Fibroblast of the aortic adventitia (primary cell): ENCODE measurements at regions not wholly inside any gene's neighbourhood (a gene's known extent, or its start where the extent isn't known, plus 50 kb on each side); places are given as distances from the start of the nearest gene placed in this dataset.
A peak's percentile ranks its signal among the peaks of the same experiment; 100 is the strongest.

Experiments used
- DNase-seq: peaks from one replicate; pipeline ENCODE4 v3.0.0-alpha.2; 2010; ENCODE audit warnings: low read depth
- H3K4me3 ChIP-seq: 2 replicates; pipeline ENCODE4 v1.5.1; 2011; ENCODE audit warnings: low read depth, mild to moderate bottlenecking, control low read depth, low read length, moderate library complexity
- TF ChIP-seq, protein P1 (sequence below): IDR thresholded peaks from 2 replicates; pipeline ENCODE4 v1.5.1; 2011; ENCODE audit warnings: mild to moderate bottlenecking, low read length, control low read depth, inconsistent platforms; ENCODE audit not compliant: insufficient read depth

DNA sequence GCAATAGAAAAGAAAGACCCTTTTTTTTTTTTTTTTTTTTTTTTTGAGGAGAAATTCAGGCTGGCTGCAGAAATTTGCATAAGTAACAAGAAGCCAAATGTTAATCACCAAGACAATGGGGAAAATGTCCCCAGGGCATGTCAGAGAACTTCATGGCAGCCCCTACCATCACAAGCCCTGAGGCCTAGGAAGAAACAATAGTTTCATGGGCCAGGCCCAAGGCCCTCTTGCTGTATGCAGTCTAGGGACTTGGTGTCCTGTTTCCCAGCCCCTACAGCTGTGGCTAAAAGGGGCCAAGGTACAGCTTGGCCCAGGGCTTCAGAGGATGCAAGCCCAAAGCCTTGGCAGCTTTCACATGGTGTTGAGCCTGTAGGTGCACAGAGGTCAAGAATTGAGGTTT is 88.4 kb upstream of the TPP2 start:
- H3K4me3 ChIP-seq, result no peak overlapping the region
- no peak for DNase-seq
- TF ChIP-seq, protein P1, sequence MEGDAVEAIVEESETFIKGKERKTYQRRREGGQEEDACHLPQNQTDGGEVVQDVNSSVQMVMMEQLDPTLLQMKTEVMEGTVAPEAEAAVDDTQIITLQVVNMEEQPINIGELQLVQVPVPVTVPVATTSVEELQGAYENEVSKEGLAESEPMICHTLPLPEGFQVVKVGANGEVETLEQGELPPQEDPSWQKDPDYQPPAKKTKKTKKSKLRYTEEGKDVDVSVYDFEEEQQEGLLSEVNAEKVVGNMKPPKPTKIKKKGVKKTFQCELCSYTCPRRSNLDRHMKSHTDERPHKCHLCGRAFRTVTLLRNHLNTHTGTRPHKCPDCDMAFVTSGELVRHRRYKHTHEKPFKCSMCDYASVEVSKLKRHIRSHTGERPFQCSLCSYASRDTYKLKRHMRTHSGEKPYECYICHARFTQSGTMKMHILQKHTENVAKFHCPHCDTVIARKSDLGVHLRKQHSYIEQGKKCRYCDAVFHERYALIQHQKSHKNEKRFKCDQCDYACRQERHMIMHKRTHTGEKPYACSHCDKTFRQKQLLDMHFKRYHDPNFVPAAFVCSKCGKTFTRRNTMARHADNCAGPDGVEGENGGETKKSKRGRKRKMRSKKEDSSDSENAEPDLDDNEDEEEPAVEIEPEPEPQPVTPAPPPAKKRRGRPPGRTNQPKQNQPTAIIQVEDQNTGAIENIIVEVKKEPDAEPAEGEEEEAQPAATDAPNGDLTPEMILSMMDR, result no peak

DNA sequence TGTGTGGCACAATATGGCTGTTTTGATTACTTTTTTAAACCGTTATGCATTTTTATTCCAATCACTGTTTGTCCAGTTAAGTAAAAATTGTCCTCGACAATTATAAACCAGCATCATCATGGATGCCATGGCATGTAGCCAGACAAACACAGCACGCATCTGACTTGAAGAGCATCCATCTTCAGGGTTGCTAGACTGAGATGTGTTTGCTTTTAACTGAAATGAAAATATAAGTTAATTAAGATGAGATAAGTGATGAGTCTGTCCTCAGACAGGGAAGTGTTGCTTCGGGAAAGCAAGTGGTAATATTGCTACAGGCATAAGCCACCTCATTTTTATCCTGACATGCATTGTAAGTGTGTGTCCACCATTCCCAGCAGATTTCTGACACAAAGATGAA is 92.8 kb upstream of the TPP2 start:
- TF ChIP-seq, protein P1, result no peak
- DNase-seq, result no peak
- H3K4me3 ChIP-seq, result no peak overlapping the region

DNA sequence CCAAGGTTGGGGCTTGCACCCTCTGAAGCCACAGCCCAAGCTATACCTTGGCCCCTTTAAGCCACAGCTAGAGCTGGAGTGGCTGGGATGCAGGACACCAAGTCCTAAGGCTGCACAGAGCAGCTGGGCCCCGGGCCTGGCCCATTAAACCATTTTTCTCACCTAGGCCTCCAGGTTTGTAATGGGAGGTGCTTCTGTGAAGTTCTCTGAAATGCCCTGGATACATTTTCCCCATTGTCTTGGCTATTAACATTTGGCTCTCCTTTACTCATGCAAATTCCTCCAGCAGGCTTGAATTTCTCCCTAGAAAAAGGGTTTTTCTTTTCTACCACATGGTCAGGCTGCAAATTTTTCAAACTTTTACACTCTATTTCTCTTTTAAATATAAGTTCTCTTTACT is 93.8 kb upstream of the FGF14 start:
- no peak for DNase-seq
- TF ChIP-seq, protein P1, result no peak
- no peak overlapping the region for H3K4me3 ChIP-seq

DNA sequence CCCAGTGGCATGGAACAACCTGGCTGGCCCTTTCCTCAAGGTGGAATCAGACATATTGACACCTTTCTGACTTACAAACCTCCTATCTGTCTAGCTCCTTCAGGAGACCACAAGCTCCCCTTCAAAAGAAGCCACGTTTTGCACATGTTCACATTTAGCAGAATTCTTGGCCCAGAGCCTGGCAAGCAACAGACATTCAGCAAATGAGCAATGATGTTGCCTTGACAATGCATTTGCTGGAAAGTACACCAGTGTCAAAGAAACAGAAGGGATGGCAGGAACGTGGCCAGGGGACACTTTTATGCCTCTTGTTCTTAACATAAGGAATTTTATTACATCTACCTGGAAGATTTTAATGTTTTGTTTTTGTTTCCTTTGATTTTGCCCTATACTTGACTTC is 85.5 kb upstream of the FGF14 start:
- TF ChIP-seq, protein P1, result no peak
- H3K4me3 ChIP-seq, result no peak overlapping the region

DNA sequence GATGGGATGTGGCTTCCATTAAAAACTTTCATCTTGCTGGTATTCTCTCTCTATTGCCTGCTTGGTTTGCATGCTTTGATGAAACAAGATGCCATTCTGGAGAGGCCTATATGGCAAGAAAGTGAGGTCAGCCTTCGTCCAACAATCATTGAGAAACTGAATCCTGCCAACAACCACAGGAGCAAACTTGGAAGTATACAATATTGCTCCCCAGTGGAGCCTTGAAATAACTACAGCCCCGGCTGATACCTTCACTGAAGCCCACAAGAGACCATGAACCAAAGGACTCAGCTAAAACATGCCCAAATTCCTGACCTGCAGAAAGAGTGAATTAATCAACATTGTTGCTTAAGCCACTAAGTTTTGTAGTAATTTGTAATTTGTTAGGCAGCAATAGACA is 82.5 kb upstream of the FGF14 start:
- peak; percentile 13 for DNase-seq
- no peak overlapping the region for H3K4me3 ChIP-seq
- TF ChIP-seq, protein P1, result no peak

More for the DNA sequence above, 85.5 kb upstream of the FGF14 start:
- DNase-seq, result no peak

DNA sequence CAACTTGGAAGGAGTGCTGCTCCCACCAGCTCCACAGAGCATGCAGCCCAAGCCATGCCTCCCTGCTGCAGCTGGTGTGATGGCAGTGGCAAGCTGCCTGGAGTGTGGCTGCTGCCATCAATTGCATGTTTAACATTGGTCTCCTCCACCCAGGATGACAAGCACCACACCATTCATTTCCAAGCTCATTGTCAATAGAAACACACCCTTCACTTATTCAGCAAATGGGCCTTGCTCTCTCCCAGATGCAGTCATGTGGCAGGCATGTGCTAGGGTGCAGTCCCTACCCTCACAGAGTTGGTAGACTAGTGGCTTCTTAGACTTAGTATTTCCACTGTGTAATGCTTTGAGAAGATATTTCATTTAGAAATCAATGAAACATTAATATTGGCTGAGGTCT is 70.8 kb upstream of the FGF14 start:
- DNase-seq, result no peak
- TF ChIP-seq, protein P1, result no peak

DNA sequence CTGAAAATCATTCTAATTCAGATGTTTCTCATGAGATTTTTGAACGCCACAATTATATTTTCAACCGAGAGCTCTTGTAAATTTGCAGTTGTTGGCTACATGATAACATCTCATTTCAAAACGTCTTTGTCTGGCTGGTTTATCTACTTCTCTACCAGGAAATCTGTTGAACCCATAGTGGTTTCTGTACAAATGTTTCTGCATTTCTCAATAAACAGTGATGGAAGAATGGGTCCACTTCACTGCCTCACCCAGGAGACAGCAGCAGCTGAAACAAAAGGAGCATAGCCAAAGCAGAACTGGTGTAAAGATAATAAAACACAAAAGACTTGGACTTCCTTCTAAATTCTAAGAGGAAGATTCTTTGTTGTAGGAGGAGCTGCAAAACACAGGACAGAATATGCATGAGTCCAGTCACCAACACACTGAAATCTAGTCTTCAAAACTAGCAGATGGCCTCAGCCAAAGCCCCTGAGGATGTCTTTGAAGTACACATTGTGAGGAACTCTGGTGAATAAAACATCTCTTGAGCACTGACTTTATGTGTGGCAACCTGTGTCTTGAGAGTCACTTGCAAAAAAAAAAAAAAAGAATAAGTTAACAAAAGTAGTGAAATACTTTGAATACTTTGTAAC is 68.6 kb upstream of the FGF14 start:
- DNase-seq, result no peak
- no peak overlapping the region for H3K4me3 ChIP-seq
- TF ChIP-seq, protein P1, result no peak

More for the DNA sequence above, 70.8 kb upstream of the FGF14 start:
- H3K4me3 ChIP-seq, result no peak overlapping the region
